ENCODE measurements at regions not wholly inside any gene's neighbourhood (a gene's known extent, or its start where the extent isn't known, plus 50 kb on each side); places are given as distances from the start of the nearest gene placed in this dataset.

- no peaks in the 10 kb centered on the region for H3K9me3 ChIP-seq (ENCODE audit: control insufficient read depth, insufficient read depth, low read depth, low read length)
- H3K27ac ChIP-seq (ENCODE audit: low read length), result no peak overlapping the region
- H3K4me1 ChIP-seq (ENCODE audit: control insufficient read depth, insufficient read depth, low read length), result no peaks in the 10 kb centered on the region
- POLR2A ChIA-PET, result no interaction called here
- intact Hi-C loops (cut with micrococcal nuclease; ENCODE audit: unreplicated experiment) (no loop called here), in situ Hi-C loops (cut with HindIII; ENCODE audit: low pct_unique_long_range_greater_than_20kb, low sequenced_read_pairs) (no loop called here)
- H3K27me3 ChIP-seq (ENCODE audit: control insufficient read depth, insufficient read depth, low read length), result no peaks in the 10 kb centered on the region
- H3K36me3 ChIP-seq (ENCODE audit: control insufficient read depth, insufficient read depth, low read length), result no peaks in the 10 kb centered on the region
- no peak for DNase-seq (ENCODE audit: low read depth, low spot score)
- ATAC-seq, result no peak
- CTCF ChIA-PET, result no interaction called here
- no peak overlapping the region for H3K4me3 ChIP-seq (ENCODE audit: low read depth in 2 of 2, low read length in 2 of 2)
- no peak for TF ChIP-seq TCF7L2 (IDR thresholded peaks at IDR 0.05; ENCODE audit: low read depth, low read length)
- TF ChIP-seq, protein P1, sequence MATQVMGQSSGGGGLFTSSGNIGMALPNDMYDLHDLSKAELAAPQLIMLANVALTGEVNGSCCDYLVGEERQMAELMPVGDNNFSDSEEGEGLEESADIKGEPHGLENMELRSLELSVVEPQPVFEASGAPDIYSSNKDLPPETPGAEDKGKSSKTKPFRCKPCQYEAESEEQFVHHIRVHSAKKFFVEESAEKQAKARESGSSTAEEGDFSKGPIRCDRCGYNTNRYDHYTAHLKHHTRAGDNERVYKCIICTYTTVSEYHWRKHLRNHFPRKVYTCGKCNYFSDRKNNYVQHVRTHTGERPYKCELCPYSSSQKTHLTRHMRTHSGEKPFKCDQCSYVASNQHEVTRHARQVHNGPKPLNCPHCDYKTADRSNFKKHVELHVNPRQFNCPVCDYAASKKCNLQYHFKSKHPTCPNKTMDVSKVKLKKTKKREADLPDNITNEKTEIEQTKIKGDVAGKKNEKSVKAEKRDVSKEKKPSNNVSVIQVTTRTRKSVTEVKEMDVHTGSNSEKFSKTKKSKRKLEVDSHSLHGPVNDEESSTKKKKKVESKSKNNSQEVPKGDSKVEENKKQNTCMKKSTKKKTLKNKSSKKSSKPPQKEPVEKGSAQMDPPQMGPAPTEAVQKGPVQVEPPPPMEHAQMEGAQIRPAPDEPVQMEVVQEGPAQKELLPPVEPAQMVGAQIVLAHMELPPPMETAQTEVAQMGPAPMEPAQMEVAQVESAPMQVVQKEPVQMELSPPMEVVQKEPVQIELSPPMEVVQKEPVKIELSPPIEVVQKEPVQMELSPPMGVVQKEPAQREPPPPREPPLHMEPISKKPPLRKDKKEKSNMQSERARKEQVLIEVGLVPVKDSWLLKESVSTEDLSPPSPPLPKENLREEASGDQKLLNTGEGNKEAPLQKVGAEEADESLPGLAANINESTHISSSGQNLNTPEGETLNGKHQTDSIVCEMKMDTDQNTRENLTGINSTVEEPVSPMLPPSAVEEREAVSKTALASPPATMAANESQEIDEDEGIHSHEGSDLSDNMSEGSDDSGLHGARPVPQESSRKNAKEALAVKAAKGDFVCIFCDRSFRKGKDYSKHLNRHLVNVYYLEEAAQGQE (IDR thresholded peaks at IDR 0.05; ENCODE audit: insufficient read depth in 1 of 2, low read depth in 2 of 2, low read length in 1 of 2), result no peak
- no TSS peak for BruUV-seq (replicated peaks)
Observed at GRCh38 chr17:53570731-53571130, 252.0 kb upstream of the KIF2B start.

GRCh38 chr17:53560953-53561352, 261.8 kb upstream of the KIF2B start:
- ATAC-seq (no peak), DNase-seq (ENCODE audit: low read depth, low spot score) (no peak)
- no peak overlapping the region for H3K27ac ChIP-seq (ENCODE audit: low read length)
- ChIA-PET POLR2A (no interaction called here), CTCF (no interaction called here)
- no peak overlapping the region for H3K4me3 ChIP-seq (ENCODE audit: low read depth in 2 of 2, low read length in 2 of 2)
- intact Hi-C loops (cut with micrococcal nuclease; ENCODE audit: unreplicated experiment) (no loop called here), in situ Hi-C loops (cut with HindIII; ENCODE audit: low pct_unique_long_range_greater_than_20kb, low sequenced_read_pairs) (no loop called here)
- H3K27me3 ChIP-seq (ENCODE audit: control insufficient read depth, insufficient read depth, low read length), result no peaks in the 10 kb centered on the region
- no TSS peak for BruUV-seq (replicated peaks)
- H3K4me1 ChIP-seq (ENCODE audit: control insufficient read depth, insufficient read depth, low read length), result no peaks in the 10 kb centered on the region
- TF ChIP-seq POLR2AphosphoS5 (IDR thresholded peaks at IDR 0.05; ENCODE audit: low read depth, low read length), result no peak
- TF ChIP-seq SIN3A (IDR thresholded peaks at IDR 0.05; ENCODE audit: borderline replicate concordance, insufficient read depth, low read depth, low read length), result no peak
- TF ChIP-seq, protein P2, sequence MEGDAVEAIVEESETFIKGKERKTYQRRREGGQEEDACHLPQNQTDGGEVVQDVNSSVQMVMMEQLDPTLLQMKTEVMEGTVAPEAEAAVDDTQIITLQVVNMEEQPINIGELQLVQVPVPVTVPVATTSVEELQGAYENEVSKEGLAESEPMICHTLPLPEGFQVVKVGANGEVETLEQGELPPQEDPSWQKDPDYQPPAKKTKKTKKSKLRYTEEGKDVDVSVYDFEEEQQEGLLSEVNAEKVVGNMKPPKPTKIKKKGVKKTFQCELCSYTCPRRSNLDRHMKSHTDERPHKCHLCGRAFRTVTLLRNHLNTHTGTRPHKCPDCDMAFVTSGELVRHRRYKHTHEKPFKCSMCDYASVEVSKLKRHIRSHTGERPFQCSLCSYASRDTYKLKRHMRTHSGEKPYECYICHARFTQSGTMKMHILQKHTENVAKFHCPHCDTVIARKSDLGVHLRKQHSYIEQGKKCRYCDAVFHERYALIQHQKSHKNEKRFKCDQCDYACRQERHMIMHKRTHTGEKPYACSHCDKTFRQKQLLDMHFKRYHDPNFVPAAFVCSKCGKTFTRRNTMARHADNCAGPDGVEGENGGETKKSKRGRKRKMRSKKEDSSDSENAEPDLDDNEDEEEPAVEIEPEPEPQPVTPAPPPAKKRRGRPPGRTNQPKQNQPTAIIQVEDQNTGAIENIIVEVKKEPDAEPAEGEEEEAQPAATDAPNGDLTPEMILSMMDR (IDR thresholded peaks at IDR 0.05), result no peak
- TF ChIP-seq, protein P1 (IDR thresholded peaks at IDR 0.05; ENCODE audit: insufficient read depth in 1 of 2, low read depth in 2 of 2, low read length in 1 of 2), result no peak
- TF ChIP-seq TCF7L2 (IDR thresholded peaks at IDR 0.05; ENCODE audit: low read depth, low read length), result no peak
- no peaks in the 10 kb centered on the region for H3K36me3 ChIP-seq (ENCODE audit: control insufficient read depth, insufficient read depth, low read length)
- no peaks in the 10 kb centered on the region for H3K9me3 ChIP-seq (ENCODE audit: control insufficient read depth, insufficient read depth, low read depth, low read length)

Data from Panc1 (cell line).